ENCODE measurements at regions not wholly inside any gene's neighbourhood (a gene's known extent, or its start where the extent isn't known, plus 50 kb on each side); places are given as distances from the start of the nearest gene placed in this dataset.
A peak's percentile ranks its signal among the peaks of the same experiment; 100 is the strongest.

DNA sequence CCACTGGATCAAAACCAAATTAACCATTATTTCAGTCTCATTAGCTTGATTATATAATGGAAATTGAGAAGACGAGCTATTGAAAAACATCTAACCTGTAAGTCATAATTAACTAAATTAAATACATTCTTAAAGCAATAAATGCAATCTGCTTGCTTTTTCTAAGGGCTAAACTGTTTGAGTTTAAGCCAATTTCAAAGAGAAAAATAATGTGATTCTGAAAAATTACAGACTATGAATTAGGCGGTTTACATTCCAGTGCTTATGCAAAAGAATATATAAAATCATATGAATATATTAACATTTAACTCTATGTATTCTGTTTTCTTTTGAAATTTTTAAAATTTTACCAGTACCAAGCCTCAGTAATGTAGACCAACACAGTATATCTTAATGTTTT is 1349.4 kb downstream of the FSCB start:
- no peaks in the 10 kb centered on the region for H3K9me3 ChIP-seq (ENCODE audit: low read length)
- CTCF ChIA-PET, result no interaction called here
- H4K20me1 ChIP-seq (ENCODE audit: low read length), result no peaks in the 10 kb centered on the region
- H3K4me3 ChIP-seq (ENCODE audit: low read length), result no peak overlapping the region
- TF ChIP-seq EZH2phosphoT487 (IDR thresholded peaks at IDR 0.05; ENCODE audit: borderline replicate concordance, low read length) (no peak), EZH2 (IDR thresholded peaks at IDR 0.05; ENCODE audit: low read length, unreplicated experiment) (no peak)
- TF ChIP-seq, protein P1, sequence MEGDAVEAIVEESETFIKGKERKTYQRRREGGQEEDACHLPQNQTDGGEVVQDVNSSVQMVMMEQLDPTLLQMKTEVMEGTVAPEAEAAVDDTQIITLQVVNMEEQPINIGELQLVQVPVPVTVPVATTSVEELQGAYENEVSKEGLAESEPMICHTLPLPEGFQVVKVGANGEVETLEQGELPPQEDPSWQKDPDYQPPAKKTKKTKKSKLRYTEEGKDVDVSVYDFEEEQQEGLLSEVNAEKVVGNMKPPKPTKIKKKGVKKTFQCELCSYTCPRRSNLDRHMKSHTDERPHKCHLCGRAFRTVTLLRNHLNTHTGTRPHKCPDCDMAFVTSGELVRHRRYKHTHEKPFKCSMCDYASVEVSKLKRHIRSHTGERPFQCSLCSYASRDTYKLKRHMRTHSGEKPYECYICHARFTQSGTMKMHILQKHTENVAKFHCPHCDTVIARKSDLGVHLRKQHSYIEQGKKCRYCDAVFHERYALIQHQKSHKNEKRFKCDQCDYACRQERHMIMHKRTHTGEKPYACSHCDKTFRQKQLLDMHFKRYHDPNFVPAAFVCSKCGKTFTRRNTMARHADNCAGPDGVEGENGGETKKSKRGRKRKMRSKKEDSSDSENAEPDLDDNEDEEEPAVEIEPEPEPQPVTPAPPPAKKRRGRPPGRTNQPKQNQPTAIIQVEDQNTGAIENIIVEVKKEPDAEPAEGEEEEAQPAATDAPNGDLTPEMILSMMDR (conservative IDR thresholded peaks at IDR 0.05; ENCODE audit: low read depth, low read length), result no peak
- no peaks in the 10 kb centered on the region for H3K36me3 ChIP-seq (ENCODE audit: low read depth, low read length)
- ATAC-seq (no peak), DNase-seq (no peak)
- no peaks in the 10 kb centered on the region for H3K9me2 ChIP-seq (replicated peaks; ENCODE audit: low read length)
- POLR2A ChIA-PET (ENCODE audit: unreplicated experiment), result no interaction called here
- no peaks in the 10 kb centered on the region for H3F3A ChIP-seq (ENCODE audit: low read length, unreplicated experiment)
- H3K4me1 ChIP-seq (ENCODE audit: insufficient read depth, low read length), result no peaks in the 10 kb centered on the region
- H3K27me3 ChIP-seq (ENCODE audit: low read length), result no peaks in the 10 kb centered on the region
- intact Hi-C loops (cut with micrococcal nuclease), result no loop called here
- H3K27ac ChIP-seq (ENCODE audit: low read length), result no peak overlapping the region
- H2AFZ ChIP-seq (ENCODE audit: low read length), result no peak overlapping the region
- H3K9ac ChIP-seq (ENCODE audit: low read length), result no peak overlapping the region
- H3K4me2 ChIP-seq (ENCODE audit: low read length), result no peak overlapping the region
- H3K79me2 ChIP-seq (ENCODE audit: low read length), result no peaks in the 10 kb centered on the region
- BruUV-seq (replicated peaks), result no TSS peak

DNA sequence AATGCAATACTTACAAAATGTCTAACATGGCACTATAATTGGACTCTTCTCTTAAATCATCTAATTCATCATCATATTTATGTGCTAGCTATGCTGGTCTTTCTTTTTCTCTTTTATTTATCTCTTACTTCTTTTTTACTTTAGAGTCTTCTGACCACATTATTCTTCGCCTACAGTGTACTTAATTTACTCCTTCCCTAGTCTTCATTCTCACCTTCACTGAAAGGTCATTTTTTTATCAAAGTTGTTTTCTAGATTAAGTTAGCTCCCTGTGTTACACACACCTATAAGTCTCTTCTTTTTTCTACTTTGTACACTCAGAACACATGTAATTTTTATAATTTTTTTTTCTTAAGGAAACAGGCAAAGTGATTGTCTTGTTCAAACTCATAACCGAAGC is 1351.2 kb downstream of the FSCB start:
- BruUV-seq (replicated peaks), result no TSS peak
- CTCF ChIA-PET, result no interaction called here
- TF ChIP-seq, protein P1 (conservative IDR thresholded peaks at IDR 0.05; ENCODE audit: low read depth, low read length), result no peak
- TF ChIP-seq EZH2 (IDR thresholded peaks at IDR 0.05; ENCODE audit: low read length, unreplicated experiment), result no peak
- no peak for TF ChIP-seq EZH2phosphoT487 (IDR thresholded peaks at IDR 0.05; ENCODE audit: borderline replicate concordance, low read length)
- no peaks in the 10 kb centered on the region for H3K9me3 ChIP-seq (ENCODE audit: low read length)
- H3K4me3 ChIP-seq (ENCODE audit: low read length), result no peak overlapping the region
- DNase-seq (no peak), ATAC-seq (no peak)
- no peaks in the 10 kb centered on the region for H3K27me3 ChIP-seq (ENCODE audit: low read length)
- no peaks in the 10 kb centered on the region for H3K79me2 ChIP-seq (ENCODE audit: low read length)
- H3K9ac ChIP-seq (ENCODE audit: low read length), result no peak overlapping the region
- H4K20me1 ChIP-seq (ENCODE audit: low read length), result no peaks in the 10 kb centered on the region
- H3K36me3 ChIP-seq (ENCODE audit: low read depth, low read length), result no peaks in the 10 kb centered on the region
- H3K9me2 ChIP-seq (replicated peaks; ENCODE audit: low read length), result no peaks in the 10 kb centered on the region
- no peak overlapping the region for H2AFZ ChIP-seq (ENCODE audit: low read length)
- no peaks in the 10 kb centered on the region for H3F3A ChIP-seq (ENCODE audit: low read length, unreplicated experiment)
- no peak overlapping the region for H3K4me2 ChIP-seq (ENCODE audit: low read length)
- no peaks in the 10 kb centered on the region for H3K4me1 ChIP-seq (ENCODE audit: insufficient read depth, low read length)
- no peak overlapping the region for H3K27ac ChIP-seq (ENCODE audit: low read length)
- POLR2A ChIA-PET (ENCODE audit: unreplicated experiment), result no interaction called here
- intact Hi-C loops (cut with micrococcal nuclease), result no loop called here

DNA sequence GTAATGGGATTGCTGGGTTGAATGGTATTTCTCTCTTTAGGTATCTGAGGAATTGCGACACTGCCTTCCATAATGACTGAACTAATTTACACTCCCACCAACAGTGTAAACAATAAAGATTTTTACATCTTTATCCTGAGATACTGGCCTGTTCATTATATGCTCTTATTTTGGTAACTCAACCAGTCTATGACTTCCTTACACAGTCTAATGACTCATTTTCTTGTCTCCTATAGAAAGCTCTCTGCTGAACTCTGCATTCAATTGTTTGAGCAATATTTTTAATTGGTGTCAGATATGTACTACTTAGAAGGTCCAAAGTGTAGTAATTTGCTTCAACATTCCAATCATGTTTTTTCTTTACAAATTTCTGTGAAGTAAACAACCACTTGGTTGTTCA is 1351.8 kb downstream of the FSCB start:
- Histone ChIP-seq H3K4me2 (ENCODE audit: low read length) (no peak overlapping the region), H3F3A (ENCODE audit: low read length, unreplicated experiment) (no peaks in the 10 kb centered on the region), H3K4me1 (ENCODE audit: insufficient read depth, low read length) (no peaks in the 10 kb centered on the region), H4K20me1 (ENCODE audit: low read length) (no peaks in the 10 kb centered on the region), H2AFZ (ENCODE audit: low read length) (no peak overlapping the region), H3K79me2 (ENCODE audit: low read length) (no peaks in the 10 kb centered on the region), H3K36me3 (ENCODE audit: low read depth, low read length) (no peaks in the 10 kb centered on the region), H3K9me3 (ENCODE audit: low read length) (no peaks in the 10 kb centered on the region), H3K9me2 (replicated peaks; ENCODE audit: low read length) (no peaks in the 10 kb centered on the region), H3K4me3 (ENCODE audit: low read length) (no peak overlapping the region), H3K27me3 (ENCODE audit: low read length) (no peaks in the 10 kb centered on the region), H3K27ac (ENCODE audit: low read length) (no peak overlapping the region), H3K9ac (ENCODE audit: low read length) (no peak overlapping the region)
- ChIA-PET CTCF (no interaction called here), POLR2A (ENCODE audit: unreplicated experiment) (no interaction called here)
- ATAC-seq, result peak; percentile 53; the same call in 1 of the 2 replicates
- BruUV-seq (replicated peaks), result no TSS peak
- DNase-seq, result no peak
- intact Hi-C loops (cut with micrococcal nuclease), result no loop called here
- TF ChIP-seq EZH2phosphoT487 (IDR thresholded peaks at IDR 0.05; ENCODE audit: borderline replicate concordance, low read length) (no peak), EZH2 (IDR thresholded peaks at IDR 0.05; ENCODE audit: low read length, unreplicated experiment) (no peak)
- TF ChIP-seq, protein P1 (conservative IDR thresholded peaks at IDR 0.05; ENCODE audit: low read depth, low read length), result no peak

Data from PC-3 (cell line).